ENCODE measurements at regions not wholly inside any gene's neighbourhood (a gene's known extent, or its start where the extent isn't known, plus 50 kb on each side); places are given as distances from the start of the nearest gene placed in this dataset.

- peak; percentile 97 for TF ChIP-seq KDM1A (IDR thresholded peaks at IDR 0.05; ENCODE audit: borderline replicate concordance, low read length)
- TF ChIP-seq EGR1 (IDR thresholded peaks at IDR 0.05; ENCODE audit: borderline replicate concordance, low read depth, low read length): peak; percentile 68
- peak; percentile 99 for TF ChIP-seq E2F6 (IDR thresholded peaks at IDR 0.05)
- TF ChIP-seq RBBP5 (IDR thresholded peaks at IDR 0.05; ENCODE audit: borderline replicate concordance, low read depth, low read length): no peak
- no peak for TF ChIP-seq BCL11A (IDR thresholded peaks at IDR 0.05; ENCODE audit: low read depth in 2 of 2, low read length in 2 of 2)
- peak; percentile 28; the same call in 1 of the 2 replicates for TF ChIP-seq SP4 (IDR thresholded peaks at IDR 0.05; ENCODE audit: low read length)
- peak; percentile 99 for TF ChIP-seq SIN3A (conservative IDR thresholded peaks at IDR 0.05 in 1 of 2, IDR thresholded peaks at IDR 0.05 in 1 of 2; ENCODE audit: low read depth in 1 of 2, low read length in 2 of 2)
Measured at GRCh38 chr9:129258124-129258822, 80.2 kb upstream of the IER5L start (continued).
